CD14-positive monocyte (primary cell): ENCODE measurements at regions not wholly inside any gene's neighbourhood (a gene's known extent, or its start where the extent isn't known, plus 50 kb on each side); places are given as distances from the start of the nearest gene placed in this dataset.

Experiments used
- DNase-seq, 3 donors: peaks; one replicate each; pipeline ENCODE4 v3.0.0-alpha.2; 2011 to 2022
- H2AFZ ChIP-seq: 2 replicates; pipeline ENCODE4 v1.6.0; 2012; ENCODE audit warnings: mild to moderate bottlenecking, low read depth, low read length, inconsistent platforms; ENCODE audit not compliant: insufficient read depth, poor library complexity, severe bottlenecking
- H3K27ac ChIP-seq, 2 donors: 1 replicate in 1 of 2; 2 replicates in 1 of 2; pipeline ENCODE4 v1.5.1; 2012 to 2013; ENCODE audit warnings: low read length in 2 of 2, control low read depth in 1 of 2, inconsistent platforms in 1 of 2, low read depth in 1 of 2, mild to moderate bottlenecking in 1 of 2
- H3K27me3 ChIP-seq, 2 donors: one replicate each; pipeline versions ENCODE4 v1.6.0 to v1.6.1; 2011 to 2013; ENCODE audit warnings: low read length in 2 of 2; ENCODE audit not compliant: control insufficient read depth in 2 of 2, insufficient read depth in 2 of 2
- H3K36me3 ChIP-seq, 2 donors: replicated peaks in 1 of 2; 1 replicate in 1 of 2; 2 replicates in 1 of 2; pipeline versions ENCODE4 v1.5.1 to v1.6.1; 2012 to 2013; ENCODE audit warnings: low read length in 2 of 2, control low read depth in 1 of 2, inconsistent platforms in 1 of 2, mild to moderate bottlenecking in 1 of 2; ENCODE audit not compliant: insufficient read depth in 2 of 2, control insufficient read depth in 1 of 2
- H3K4me1 ChIP-seq, 2 donors: 1 replicate in 1 of 2; 2 replicates in 1 of 2; pipeline versions ENCODE4 v1.5.1 to v1.6.1; 2012 to 2013; ENCODE audit warnings: low read length in 2 of 2, control low read depth in 1 of 2, inconsistent platforms in 1 of 2, mild to moderate bottlenecking in 1 of 2, moderate library complexity in 1 of 2; ENCODE audit not compliant: insufficient read depth in 2 of 2, control insufficient read depth in 1 of 2
- H3K4me2 ChIP-seq: replicated peaks from 2 replicates; pipeline ENCODE3; 2012; ENCODE audit warnings: low read length, moderate library complexity, mild to moderate bottlenecking; ENCODE audit not compliant: poor library complexity, severe bottlenecking; ENCODE audit errors: extremely low read depth
- H3K4me3 ChIP-seq, 3 experiments: fragments of 200-600 bp in 1 of 3; sonication (generic) in 1 of 3; replicated peaks in 1 of 3; 1 replicate in 2 of 3; 2 replicates in 1 of 3; pipeline ENCODE4 v1.5.1; 2011 to 2013; ENCODE audit warnings: low read length in 3 of 3, mild to moderate bottlenecking in 3 of 3, control low read depth in 2 of 3, low read depth in 2 of 3, inconsistent platforms in 1 of 3, moderate library complexity in 1 of 3
- H3K79me2 ChIP-seq: 2 replicates; pipeline ENCODE4 v1.6.0; 2012; ENCODE audit warnings: mild to moderate bottlenecking, control low read depth, inconsistent platforms, low read length, moderate library complexity; ENCODE audit not compliant: insufficient read depth
- H3K9ac ChIP-seq: 2 replicates; pipeline ENCODE4 v1.6.0; 2017; ENCODE audit warnings: low read length, mild to moderate bottlenecking; ENCODE audit not compliant: insufficient read depth, poor library complexity, severe bottlenecking
- H3K9me3 ChIP-seq, 2 donors: replicated peaks in 1 of 2; 1 replicate in 1 of 2; 2 replicates in 1 of 2; pipeline versions ENCODE4 v1.5.1 to v1.6.1; 2012 to 2013; ENCODE audit warnings: low read length in 2 of 2, control low read depth in 1 of 2; ENCODE audit not compliant: control insufficient read depth in 1 of 2, insufficient read depth in 1 of 2
- H4K20me1 ChIP-seq: 2 replicates; pipeline ENCODE4 v1.6.0; 2012; ENCODE audit warnings: mild to moderate bottlenecking, low read length, control low read depth, moderate library complexity; ENCODE audit not compliant: insufficient read depth
- H3K27ac Mint-ChIP-seq, 7 donors: one replicate each; pipeline ENCODE4 v1.8.0; 2020; ENCODE audit warnings: mild to moderate bottlenecking in 7 of 7, mixed read lengths in 7 of 7, moderate library complexity in 6 of 7, inconsistent platforms in 2 of 7
- H3K27me3 Mint-ChIP-seq, 3 donors: one replicate each; pipeline ENCODE4 v1.8.0; 2021 to 2022; ENCODE audit warnings: low read depth in 3 of 3, mild to moderate bottlenecking in 3 of 3, mixed read lengths in 3 of 3, moderate library complexity in 3 of 3, inconsistent platforms in 1 of 3
- H3K36me3 Mint-ChIP-seq, 2 donors: one replicate each; pipeline ENCODE4 v1.8.0; 2020; ENCODE audit warnings: mixed read lengths in 2 of 2, inconsistent platforms in 1 of 2, mild to moderate bottlenecking in 1 of 2
- H3K4me1 Mint-ChIP-seq: one replicate; pipeline ENCODE4 v1.8.0; 2020; ENCODE audit warnings: mild to moderate bottlenecking, mixed read lengths
- H3K4me3 Mint-ChIP-seq, 2 donors: one replicate each; pipeline ENCODE4 v1.8.0; 2020; ENCODE audit warnings: mild to moderate bottlenecking in 2 of 2, mixed read lengths in 2 of 2, moderate library complexity in 1 of 2
- H3K9me3 Mint-ChIP-seq, 7 donors: one replicate each; pipeline ENCODE4 v1.8.0; 2020 to 2022; ENCODE audit warnings: mixed read lengths in 7 of 7, mild to moderate bottlenecking in 6 of 7, moderate library complexity in 6 of 7, inconsistent platforms in 2 of 7
- whole genome bisulfite sequencing: methylation state at CpG from one replicate; pipeline ENCODE4 v1.1.5; 2013; ENCODE audit warnings: missing lambda C conversion rate; ENCODE audit not compliant: insufficient coverage; 5-methylcytosine and 5-hydroxymethylcytosine counted together
- intact Hi-C, 2 donors: fragments of 100-400 bp; cut with micrococcal nuclease; formaldehyde crosslinking; loops; one replicate each; pipeline versions ENCODE4 v1.15.0 to v1.15.1; 2023
- TF ChIP-seq, protein P1 (sequence below): fragments of 200-600 bp; IDR thresholded peaks from one replicate; pipeline ENCODE4 v1.8.0; 2022; ENCODE audit warnings: antibody characterized with exemption, mild to moderate bottlenecking

DNA sequence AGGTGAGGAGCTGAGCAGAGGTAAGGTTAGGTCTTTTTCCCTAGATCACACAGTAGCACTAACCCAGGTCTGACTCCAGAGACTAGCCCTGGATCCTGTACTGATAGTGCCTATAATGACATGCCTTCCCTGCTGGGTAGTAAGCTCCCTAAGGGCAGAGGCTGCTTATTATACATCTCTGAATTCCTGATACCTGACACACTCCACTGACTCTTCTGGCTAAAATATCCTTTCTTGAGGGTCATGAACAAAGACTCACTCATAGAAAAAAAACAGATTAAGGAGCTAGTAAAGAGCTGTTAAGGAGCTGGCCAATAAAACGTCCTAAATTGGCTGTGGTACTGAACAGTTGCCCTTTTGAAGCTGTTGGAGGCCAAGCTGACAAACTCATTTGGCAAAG, 149.0 kb upstream of the ITGA1 start:
- H3K4me2 ChIP-seq, result no peak overlapping the region
- WGBS, result no CpG with 5 or more reads among the region's 1 CpG
- no peak overlapping the region for H3K9ac ChIP-seq
- no peaks in the 10 kb centered on the region for H3K36me3 ChIP-seq
- Mint-ChIP-seq H3K27me3 (no peaks in the 10 kb centered on the region), H3K4me1 (no peaks in the 10 kb centered on the region), H3K9me3 (peaks cover 1 to 12% (median 7%) of the 10 kb centered on the region in 7 donors), H3K4me3 (no peak overlapping the region), H3K27ac (no peak overlapping the region), H3K36me3 (no peaks in the 10 kb centered on the region)
- H3K27me3 ChIP-seq, result no peaks in the 10 kb centered on the region
- H3K27ac ChIP-seq, result no peak overlapping the region
- H3K4me3 ChIP-seq, result no peak overlapping the region
- H3K4me1 ChIP-seq, result no peaks in the 10 kb centered on the region
- intact Hi-C loops, result no loop called here
- DNase-seq, result no peak
- TF ChIP-seq, protein P1, sequence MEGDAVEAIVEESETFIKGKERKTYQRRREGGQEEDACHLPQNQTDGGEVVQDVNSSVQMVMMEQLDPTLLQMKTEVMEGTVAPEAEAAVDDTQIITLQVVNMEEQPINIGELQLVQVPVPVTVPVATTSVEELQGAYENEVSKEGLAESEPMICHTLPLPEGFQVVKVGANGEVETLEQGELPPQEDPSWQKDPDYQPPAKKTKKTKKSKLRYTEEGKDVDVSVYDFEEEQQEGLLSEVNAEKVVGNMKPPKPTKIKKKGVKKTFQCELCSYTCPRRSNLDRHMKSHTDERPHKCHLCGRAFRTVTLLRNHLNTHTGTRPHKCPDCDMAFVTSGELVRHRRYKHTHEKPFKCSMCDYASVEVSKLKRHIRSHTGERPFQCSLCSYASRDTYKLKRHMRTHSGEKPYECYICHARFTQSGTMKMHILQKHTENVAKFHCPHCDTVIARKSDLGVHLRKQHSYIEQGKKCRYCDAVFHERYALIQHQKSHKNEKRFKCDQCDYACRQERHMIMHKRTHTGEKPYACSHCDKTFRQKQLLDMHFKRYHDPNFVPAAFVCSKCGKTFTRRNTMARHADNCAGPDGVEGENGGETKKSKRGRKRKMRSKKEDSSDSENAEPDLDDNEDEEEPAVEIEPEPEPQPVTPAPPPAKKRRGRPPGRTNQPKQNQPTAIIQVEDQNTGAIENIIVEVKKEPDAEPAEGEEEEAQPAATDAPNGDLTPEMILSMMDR, result no peak
- no peaks in the 10 kb centered on the region for H3K79me2 ChIP-seq
- H2AFZ ChIP-seq, result no peak overlapping the region
- H3K9me3 ChIP-seq, result peaks cover 0 to 3% of the 10 kb centered on the region in 2 donors
- H4K20me1 ChIP-seq, result no peaks in the 10 kb centered on the region

DNA sequence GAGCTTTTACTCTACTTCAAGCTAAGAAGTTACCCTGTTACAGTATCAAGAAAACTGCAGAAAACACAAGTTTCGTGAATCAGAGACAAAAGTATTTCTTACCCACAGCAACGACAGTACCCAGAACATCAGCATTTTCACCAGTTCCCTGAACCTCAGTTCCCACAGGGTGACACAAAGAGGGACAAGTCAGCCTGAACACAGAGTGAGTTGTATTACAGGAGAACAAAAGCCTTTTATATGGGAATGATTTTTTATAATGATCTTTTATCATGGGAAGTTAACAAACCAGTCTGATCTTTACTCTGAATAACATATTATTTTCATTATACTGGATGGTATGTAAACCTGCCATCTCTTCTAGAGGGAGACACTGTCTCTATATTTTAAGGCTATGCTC, 139.0 kb upstream of the ITGA1 start:
- Mint-ChIP-seq H3K27me3 (peaks cover 0 to 3% (median 1%) of the 10 kb centered on the region in 3 donors), H3K9me3 (peaks cover 0 to 13% (median 7%) of the 10 kb centered on the region in 7 donors), H3K4me1 (no peaks in the 10 kb centered on the region), H3K4me3 (no peak overlapping the region), H3K27ac (no peak overlapping the region), H3K36me3 (no peaks in the 10 kb centered on the region)
- Histone ChIP-seq H3K9ac (no peak overlapping the region), H3K79me2 (no peaks in the 10 kb centered on the region), H3K4me2 (no peak overlapping the region), H3K36me3 (no peaks in the 10 kb centered on the region), H2AFZ (no peak overlapping the region), H3K27me3 (no peaks in the 10 kb centered on the region), H3K4me3 (no peak overlapping the region), H4K20me1 (no peaks in the 10 kb centered on the region), H3K27ac (no peak overlapping the region), H3K9me3 (peaks cover 0 to 8% of the 10 kb centered on the region in 2 donors), H3K4me1 (no peaks in the 10 kb centered on the region)
- no peak for DNase-seq
- TF ChIP-seq, protein P1, result no peak
- intact Hi-C loops, result no loop called here
- WGBS, result no CpG with 5 or more reads among the region's 2 CpGs
